ENCODE measurements at regions not wholly inside any gene's neighbourhood (a gene's known extent, or its start where the extent isn't known, plus 50 kb on each side); places are given as distances from the start of the nearest gene placed in this dataset.

GRCh38 chr5:166979307-166979895 is 1312.0 kb upstream of the WWC1 start:
- Histone ChIP-seq H3K4me3 (peak overlapping the region; percentile 51 to 60), H3K27me3 (no peaks in the 10 kb centered on the region), H3K36me3 (no peaks in the 10 kb centered on the region), H3K4me1 (no peaks in the 10 kb centered on the region), H3K9me3 (no peaks in the 10 kb centered on the region), H3K27ac (peak overlapping the region; percentile 51 to 53)
- DNase-seq (ENCODE audit: low spot score) = no peak
- no peak for TF ChIP-seq CTCF (IDR thresholded peaks at IDR 0.05)

- peak overlapping the region in 1 of 2 donors; percentile 42 for H3K27ac ChIP-seq
- no peaks in the 10 kb centered on the region for H3K27me3 ChIP-seq
- no peaks in the 10 kb centered on the region for H3K4me1 ChIP-seq
- DNase-seq (ENCODE audit: low spot score) = no peak
- H3K36me3 ChIP-seq = no peaks in the 10 kb centered on the region
- H3K9me3 ChIP-seq = no peaks in the 10 kb centered on the region
- no peak overlapping the region for H3K4me3 ChIP-seq
- no peak for TF ChIP-seq CTCF (IDR thresholded peaks at IDR 0.05)
Observed at GRCh38 chr5:166980666-166981065, 1310.8 kb upstream of the WWC1 start.

GRCh38 chr5:166982226-166982625 is 1309.2 kb upstream of the WWC1 start:
- peak overlapping the region in 1 of 2 donors; percentile 42 for H3K27ac ChIP-seq
- H3K27me3 ChIP-seq = no peaks in the 10 kb centered on the region
- no peak for TF ChIP-seq CTCF (IDR thresholded peaks at IDR 0.05)
- peak overlapping the region in 1 of 2 donors; percentile 14 for H3K4me3 ChIP-seq
- no peak for DNase-seq (ENCODE audit: low spot score)
- no peaks in the 10 kb centered on the region for H3K4me1 ChIP-seq
- H3K9me3 ChIP-seq = no peaks in the 10 kb centered on the region
- H3K36me3 ChIP-seq = no peaks in the 10 kb centered on the region

- no peak for DNase-seq (ENCODE audit: low spot score)
- H3K27me3 ChIP-seq = no peaks in the 10 kb centered on the region
- no peaks in the 10 kb centered on the region for H3K36me3 ChIP-seq
- TF ChIP-seq CTCF (IDR thresholded peaks at IDR 0.05) = no peak
- H3K9me3 ChIP-seq = no peaks in the 10 kb centered on the region
- no peak overlapping the region for H3K27ac ChIP-seq
- no peak overlapping the region for H3K4me3 ChIP-seq
- H3K4me1 ChIP-seq = peaks cover 0 to 5% of the 10 kb centered on the region in 2 donors
Observed at GRCh38 chr5:166991601-166992000, 1299.8 kb upstream of the WWC1 start.

- DNase-seq (ENCODE audit: low spot score) = no peak
- no peaks in the 10 kb centered on the region for H3K36me3 ChIP-seq
- TF ChIP-seq CTCF (IDR thresholded peaks at IDR 0.05) = no peak
- H3K27ac ChIP-seq = no peak overlapping the region
- H3K27me3 ChIP-seq = no peaks in the 10 kb centered on the region
- peaks cover 0 to 5% of the 10 kb centered on the region in 2 donors for H3K4me1 ChIP-seq
- H3K9me3 ChIP-seq = no peaks in the 10 kb centered on the region
- no peak overlapping the region for H3K4me3 ChIP-seq
Observed at GRCh38 chr5:166992108-166992507, 1299.3 kb upstream of the WWC1 start.
